H1 (cell line): ENCODE measurements at regions not wholly inside any gene's neighbourhood (a gene's known extent, or its start where the extent isn't known, plus 50 kb on each side); places are given as distances from the start of the nearest gene placed in this dataset.

Experiments used
- CEBPB ChIP-seq: IDR thresholded peaks from 2 replicates; pipeline ENCODE4 v1.6.1; 2012; ENCODE audit warnings: low read depth, low read length
- KDM1A ChIP-seq: fragments of 200-600, 300-600 bp; sonication (generic); IDR thresholded peaks from 2 replicates; pipeline ENCODE4 v1.7.1; 2016; ENCODE audit warnings: mild to moderate bottlenecking, low read length, borderline replicate concordance
- SIX5 ChIP-seq: IDR thresholded peaks from 2 replicates; pipeline ENCODE4 v1.6.1; 2011; ENCODE audit warnings: mild to moderate bottlenecking, low read depth, low read length
- SRF ChIP-seq: IDR thresholded peaks from 2 replicates; pipeline ENCODE4 v1.6.1; 2011; ENCODE audit warnings: mild to moderate bottlenecking, low read depth, low read length, moderate library complexity
- SUZ12 ChIP-seq: fragments of 200-600 bp; sonication (generic); IDR thresholded peaks from 2 replicates; pipeline ENCODE4 v1.6.1; 2012; ENCODE audit warnings: mild to moderate bottlenecking, inconsistent platforms, low read length, moderate library complexity, mixed read lengths
- TAF7 ChIP-seq: optimal IDR thresholded peaks from 2 replicates; pipeline ENCODE3; 2011; ENCODE audit warnings: low read depth, mild to moderate bottlenecking, inconsistent platforms, low read length, moderate library complexity, borderline replicate concordance
- TEAD4 ChIP-seq: IDR thresholded peaks from 2 replicates; pipeline ENCODE4 v1.6.1; 2012; ENCODE audit warnings: low read depth, low read length, inconsistent platforms, mixed read lengths

GRCh38 chr7:155223021-155223420 lies 74.7 kb upstream of the INSIG1 start (continued):
- TF ChIP-seq TAF7 (no peak), SIX5 (no peak), TEAD4 (no peak), SRF (no peak), SUZ12 (no peak), CEBPB (no peak), KDM1A (no peak)
